ENCODE measurements at regions not wholly inside any gene's neighbourhood (a gene's known extent, or its start where the extent isn't known, plus 50 kb on each side); places are given as distances from the start of the nearest gene placed in this dataset.

DNA sequence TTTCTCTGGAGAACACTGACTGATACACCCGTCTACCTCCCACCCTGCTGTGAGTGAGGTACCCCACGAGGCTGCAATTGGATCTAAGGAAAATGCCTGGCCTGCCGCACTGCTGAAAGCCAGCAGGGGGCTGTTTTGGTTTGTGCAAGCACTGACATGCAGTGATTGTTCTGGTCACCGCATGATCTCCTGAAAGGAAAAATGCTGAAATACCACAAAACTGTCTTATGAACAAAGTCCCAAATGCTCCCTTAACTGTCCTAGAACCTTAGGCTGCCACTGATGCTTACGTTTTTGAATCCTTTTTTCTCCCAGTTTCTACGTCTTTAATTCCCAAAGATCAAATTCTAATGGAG, 132.7 kb downstream of the JCAD start:
- ATAC-seq (peak; percentile 19), DNase-seq (peak in 1 of 4 donors; percentile 22)
- Histone ChIP-seq H3K4me1 (peaks cover 0 to 3% of the 10 kb centered on the region in 2 donors), H3K36me3 (no peaks in the 10 kb centered on the region), H3K27ac (no peak overlapping the region), H3K27me3 (no peaks in the 10 kb centered on the region), H3K4me3 (no peak overlapping the region), H3K9me3 (peaks cover 0 to 13% of the 10 kb centered on the region in 2 donors)
- TF ChIP-seq, protein P1, sequence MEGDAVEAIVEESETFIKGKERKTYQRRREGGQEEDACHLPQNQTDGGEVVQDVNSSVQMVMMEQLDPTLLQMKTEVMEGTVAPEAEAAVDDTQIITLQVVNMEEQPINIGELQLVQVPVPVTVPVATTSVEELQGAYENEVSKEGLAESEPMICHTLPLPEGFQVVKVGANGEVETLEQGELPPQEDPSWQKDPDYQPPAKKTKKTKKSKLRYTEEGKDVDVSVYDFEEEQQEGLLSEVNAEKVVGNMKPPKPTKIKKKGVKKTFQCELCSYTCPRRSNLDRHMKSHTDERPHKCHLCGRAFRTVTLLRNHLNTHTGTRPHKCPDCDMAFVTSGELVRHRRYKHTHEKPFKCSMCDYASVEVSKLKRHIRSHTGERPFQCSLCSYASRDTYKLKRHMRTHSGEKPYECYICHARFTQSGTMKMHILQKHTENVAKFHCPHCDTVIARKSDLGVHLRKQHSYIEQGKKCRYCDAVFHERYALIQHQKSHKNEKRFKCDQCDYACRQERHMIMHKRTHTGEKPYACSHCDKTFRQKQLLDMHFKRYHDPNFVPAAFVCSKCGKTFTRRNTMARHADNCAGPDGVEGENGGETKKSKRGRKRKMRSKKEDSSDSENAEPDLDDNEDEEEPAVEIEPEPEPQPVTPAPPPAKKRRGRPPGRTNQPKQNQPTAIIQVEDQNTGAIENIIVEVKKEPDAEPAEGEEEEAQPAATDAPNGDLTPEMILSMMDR (IDR thresholded peaks at IDR 0.05): peak in 1 of 2 donors; percentile 34
- intact Hi-C loops (cut with DNase I): no loop called here

DNA sequence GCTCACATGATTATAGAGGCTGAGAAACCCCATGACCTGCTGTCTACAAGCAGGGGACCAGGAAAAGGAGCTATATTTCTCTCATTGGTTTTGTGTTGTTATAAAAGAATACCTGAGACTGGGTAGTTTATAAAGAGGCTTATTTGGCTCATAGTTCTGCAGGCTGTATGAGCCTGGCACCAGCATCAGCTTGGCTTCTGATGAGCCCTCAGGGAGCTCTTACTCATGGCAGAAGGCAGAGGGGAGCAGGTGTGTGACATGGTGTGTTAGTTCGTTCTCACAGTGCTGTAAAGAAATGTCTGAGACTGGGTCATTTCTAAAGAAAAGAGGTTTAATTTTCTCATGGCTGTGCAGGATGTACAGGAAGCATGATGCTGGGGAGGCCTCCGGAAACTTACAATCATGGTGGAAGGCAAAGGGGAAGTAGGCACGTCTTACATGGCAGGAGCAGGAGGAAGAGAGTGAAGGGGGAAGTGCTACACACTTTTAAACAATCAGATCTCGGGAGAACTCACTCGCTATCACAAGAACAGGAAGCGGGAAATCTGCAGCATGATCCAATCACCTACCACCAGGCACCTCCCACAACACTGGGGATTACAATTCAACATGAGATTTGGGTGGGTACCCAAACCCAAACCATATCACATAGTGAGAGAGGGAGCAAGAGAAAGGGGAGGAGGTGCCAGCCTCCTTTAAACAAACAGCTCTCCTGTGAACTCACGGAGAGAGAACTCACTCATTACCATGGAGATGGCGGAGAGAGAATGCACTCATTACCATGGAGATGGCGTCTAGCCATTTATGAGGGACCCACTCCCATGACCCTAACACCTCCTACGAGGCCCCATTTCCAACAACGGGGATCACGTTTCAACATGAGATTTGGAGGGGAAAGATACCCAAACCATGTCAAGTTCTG, 133.4 kb downstream of the JCAD start:
- Histone ChIP-seq H3K27ac (no peak overlapping the region), H3K9me3 (peaks cover 0 to 10% of the 10 kb centered on the region in 2 donors), H3K27me3 (no peaks in the 10 kb centered on the region), H3K4me1 (peaks cover 0 to 3% of the 10 kb centered on the region in 2 donors), H3K36me3 (no peaks in the 10 kb centered on the region), H3K4me3 (no peak overlapping the region)
- intact Hi-C loops (cut with DNase I): no loop called here
- ATAC-seq: no peak
- DNase-seq: no peak
- TF ChIP-seq, protein P1 (IDR thresholded peaks at IDR 0.05): no peak

DNA sequence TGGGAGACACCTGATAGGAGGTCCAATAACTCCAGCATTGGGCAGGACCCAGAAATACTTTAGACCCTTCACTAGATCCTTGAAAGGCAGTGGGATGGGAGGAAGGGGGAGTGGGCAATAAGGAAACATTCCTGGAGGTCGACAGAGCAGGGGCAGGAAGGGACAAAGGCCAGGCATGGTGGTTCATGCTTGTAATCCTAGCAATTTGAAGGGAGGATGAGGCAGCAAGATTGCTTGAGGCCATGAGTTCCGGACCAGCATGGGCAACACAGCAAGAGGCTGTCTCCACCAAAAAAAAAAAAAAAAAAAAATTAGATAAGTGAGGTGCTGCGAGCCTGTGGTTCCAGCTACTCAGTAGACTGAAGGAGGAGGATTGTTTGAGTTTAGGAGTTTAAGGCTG, 134.9 kb downstream of the JCAD start:
- Histone ChIP-seq H3K27ac (no peak overlapping the region), H3K9me3 (peaks cover 0 to 10% of the 10 kb centered on the region in 2 donors), H3K36me3 (no peaks in the 10 kb centered on the region), H3K27me3 (no peaks in the 10 kb centered on the region), H3K4me1 (peaks cover 0 to 3% of the 10 kb centered on the region in 2 donors), H3K4me3 (no peak overlapping the region)
- DNase-seq (no peak), ATAC-seq (no peak)
- intact Hi-C loops (cut with DNase I): no loop called here
- TF ChIP-seq, protein P1 (IDR thresholded peaks at IDR 0.05): no peak

DNA sequence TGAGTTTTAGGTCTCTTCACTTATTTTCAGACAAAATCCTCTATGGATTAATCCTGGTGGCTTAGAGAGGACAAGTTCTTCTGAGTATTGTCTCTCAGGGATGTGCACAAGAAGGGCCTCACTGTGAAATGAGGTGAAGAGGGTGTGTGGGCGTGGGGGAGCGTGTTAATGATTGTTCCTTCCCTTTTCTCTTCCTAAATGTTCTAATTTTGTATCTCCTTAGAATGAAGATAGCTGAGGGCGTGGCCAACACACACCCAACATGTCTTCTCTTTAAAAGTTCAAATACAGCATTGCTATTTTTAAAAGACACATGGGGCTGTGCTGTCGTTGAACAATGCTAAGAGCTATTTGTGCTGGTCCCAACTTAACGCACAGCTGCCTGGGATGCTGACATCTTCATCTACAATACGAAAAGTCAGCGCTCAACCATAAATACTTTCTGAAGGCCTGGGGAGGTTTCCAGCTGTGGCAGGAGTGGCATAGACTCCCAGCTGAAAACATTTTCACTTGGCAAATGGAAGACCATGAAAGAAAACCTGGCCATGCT, 135.9 kb downstream of the JCAD start:
- TF ChIP-seq, protein P1 (IDR thresholded peaks at IDR 0.05): no peak
- Histone ChIP-seq H3K9me3 (peaks cover 0 to 10% of the 10 kb centered on the region in 2 donors), H3K4me3 (no peak overlapping the region), H3K4me1 (peaks cover 0 to 3% of the 10 kb centered on the region in 2 donors), H3K27me3 (no peaks in the 10 kb centered on the region), H3K27ac (no peak overlapping the region), H3K36me3 (no peaks in the 10 kb centered on the region)
- ATAC-seq: no peak
- intact Hi-C loops (cut with DNase I): no loop called here
- DNase-seq: no peak

DNA sequence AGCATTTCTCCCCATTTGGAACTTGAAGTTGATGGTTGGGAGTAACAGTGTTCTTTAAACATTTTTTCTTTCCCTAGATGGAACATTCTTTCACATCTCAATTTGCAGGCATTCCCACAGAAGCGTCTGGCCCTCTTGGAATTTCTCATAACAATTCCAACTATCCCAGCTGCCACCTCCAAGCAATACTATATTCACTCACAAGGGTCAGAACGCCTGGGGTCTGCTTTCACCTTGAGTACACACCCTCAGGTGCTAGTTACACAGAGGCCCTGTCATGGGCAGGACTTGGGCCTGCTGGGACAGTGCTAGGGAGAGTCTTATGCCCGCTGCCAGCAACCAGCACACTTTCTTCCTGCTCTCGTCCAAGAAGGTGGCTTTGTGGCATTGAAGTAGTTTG, 136.5 kb downstream of the JCAD start:
- H3K27me3 ChIP-seq: no peaks in the 10 kb centered on the region
- no peak overlapping the region for H3K27ac ChIP-seq
- TF ChIP-seq, protein P1 (IDR thresholded peaks at IDR 0.05): no peak
- H3K4me1 ChIP-seq: peaks cover 0 to 3% of the 10 kb centered on the region in 2 donors
- DNase-seq (no peak), ATAC-seq (no peak)
- peaks cover 0 to 10% of the 10 kb centered on the region in 2 donors for H3K9me3 ChIP-seq
- no peaks in the 10 kb centered on the region for H3K36me3 ChIP-seq
- intact Hi-C loops (cut with DNase I): no loop called here
- H3K4me3 ChIP-seq: no peak overlapping the region
